ENCODE measurements at regions not wholly inside any gene's neighbourhood (a gene's known extent, or its start where the extent isn't known, plus 50 kb on each side); places are given as distances from the start of the nearest gene placed in this dataset.
A peak's percentile ranks its signal among the peaks of the same experiment; 100 is the strongest.

GRCh38 chrX:58051346-58051745 lies 141.1 kb upstream of the ZXDA start:
- DNase-seq (ENCODE audit: low spot score) = no peak
- no peak for FAIRE-seq

GRCh38 chrX:58044130-58044529 lies 133.9 kb upstream of the ZXDA start:
- FAIRE-seq (no peak), DNase-seq (ENCODE audit: low spot score) (no peak)

GRCh38 chrX:58025979-58026378 lies 115.7 kb upstream of the ZXDA start:
- DNase-seq (ENCODE audit: low spot score) (peak; percentile 4), FAIRE-seq (no peak)

GRCh38 chrX:57985951-57986350 lies 75.7 kb upstream of the ZXDA start:
- FAIRE-seq = no peak

GRCh38 chrX:57984620-57985019 lies 74.4 kb upstream of the ZXDA start:
- DNase-seq (ENCODE audit: low spot score) (no peak), FAIRE-seq (no peak)

More at GRCh38 chrX:57985951-57986350, 75.7 kb upstream of the ZXDA start:
- no peak for DNase-seq (ENCODE audit: low spot score)

GRCh38 chrX:57977992-57978391 lies 67.7 kb upstream of the ZXDA start:
- FAIRE-seq (no peak), DNase-seq (ENCODE audit: low spot score) (no peak)

- DNase-seq (ENCODE audit: low spot score) = no peak
- no peak for FAIRE-seq
Observed at GRCh38 chrX:57964975-57965374, 54.7 kb upstream of the ZXDA start.
